HG03097 (cell line): ENCODE measurements at regions not wholly inside any gene's neighbourhood (a gene's known extent, or its start where the extent isn't known, plus 50 kb on each side); places are given as distances from the start of the nearest gene placed in this dataset.
"Not testable (repeated sequence)": the region's sequence is repeated elsewhere in the genome, so short reads cannot be mapped to it uniquely, and the experiment has no call there.

ENCODE experiments used
- ATAC-seq: cut with Tn5 transposase; IDR thresholded peaks from one replicate; pipeline ENCODE4 v1.9.1; 2021; ENCODE audit not compliant: unreplicated experiment, low FRiP score

GRCh38 chr21:31418377-31419001 is 74.4 kb upstream of the TIAM1 start:
- no peak for ATAC-seq

DNA sequence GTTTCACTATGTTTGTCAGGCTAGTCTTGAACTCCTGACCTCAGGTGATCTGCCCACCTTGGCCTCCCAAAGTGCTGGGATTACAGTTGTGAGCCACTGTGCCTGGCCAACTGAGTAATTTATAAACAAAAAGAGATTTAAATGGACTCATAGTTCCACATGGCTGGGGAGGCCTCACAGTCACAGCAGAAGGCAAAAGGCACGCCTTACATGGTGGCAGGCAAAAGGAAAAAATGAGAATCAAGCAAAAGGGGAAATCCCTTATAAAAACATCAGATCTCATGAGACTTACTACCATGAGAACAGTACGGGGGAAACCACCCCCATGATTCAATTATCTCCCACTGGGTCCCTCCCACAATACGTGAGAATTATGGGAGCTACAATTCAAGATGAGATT is 73.2 kb upstream of the TIAM1 start:
- ATAC-seq, result not testable (repeated sequence)

DNA sequence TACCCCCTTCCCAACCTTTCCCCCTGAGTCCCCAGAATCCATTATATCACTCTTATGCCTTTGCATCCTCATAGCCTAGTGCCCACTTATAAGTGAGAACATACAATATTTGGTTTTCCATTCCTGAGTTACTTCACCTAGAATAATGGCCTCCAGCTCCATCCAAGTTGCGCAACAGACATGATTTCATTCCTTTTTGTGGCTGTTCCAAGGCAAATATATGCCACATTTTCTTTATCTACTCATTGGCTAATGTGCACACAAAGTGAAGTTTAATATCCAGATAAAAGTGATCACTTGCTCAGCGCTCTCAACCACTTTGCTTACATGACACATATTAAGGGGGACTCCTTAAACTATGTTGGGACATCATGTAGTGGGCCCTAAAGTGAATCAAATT is 72.4 kb upstream of the TIAM1 start:
- no peak for ATAC-seq

DNA sequence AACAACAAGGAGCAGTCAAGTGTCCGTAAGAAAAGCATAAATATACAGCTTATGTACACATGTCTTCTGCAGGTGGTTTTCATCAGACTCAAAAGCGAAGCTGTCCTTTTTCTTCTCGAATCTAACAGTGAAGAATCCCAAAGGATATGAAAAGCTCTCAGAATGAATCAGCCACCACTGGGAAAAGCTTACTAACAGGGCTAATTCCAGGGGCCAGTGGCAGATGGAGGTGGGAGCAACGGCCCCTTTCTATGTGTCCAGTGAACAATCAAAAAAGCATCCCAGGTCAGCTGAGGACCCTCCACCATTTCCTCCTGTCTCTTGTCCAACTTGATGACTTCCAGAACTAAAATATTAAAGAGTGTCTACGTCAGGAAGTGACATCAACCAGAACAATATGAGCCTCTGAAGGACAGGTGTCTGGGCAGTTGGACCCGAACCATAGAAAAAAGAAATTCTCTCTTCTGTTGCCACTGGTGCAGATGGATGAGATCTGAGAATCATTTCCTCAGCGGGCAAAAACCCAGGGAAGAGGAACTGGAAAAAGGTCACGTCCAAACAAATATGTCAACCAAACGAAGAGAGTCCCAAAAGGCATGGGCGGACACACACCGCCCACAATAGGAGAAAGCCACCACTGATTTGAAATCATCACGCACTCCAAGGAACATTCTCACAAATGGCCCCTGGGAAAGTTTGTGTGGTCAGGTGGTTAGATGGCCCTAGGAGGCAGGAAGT is 70.4 kb upstream of the TIAM1 start:
- no peak for ATAC-seq

DNA sequence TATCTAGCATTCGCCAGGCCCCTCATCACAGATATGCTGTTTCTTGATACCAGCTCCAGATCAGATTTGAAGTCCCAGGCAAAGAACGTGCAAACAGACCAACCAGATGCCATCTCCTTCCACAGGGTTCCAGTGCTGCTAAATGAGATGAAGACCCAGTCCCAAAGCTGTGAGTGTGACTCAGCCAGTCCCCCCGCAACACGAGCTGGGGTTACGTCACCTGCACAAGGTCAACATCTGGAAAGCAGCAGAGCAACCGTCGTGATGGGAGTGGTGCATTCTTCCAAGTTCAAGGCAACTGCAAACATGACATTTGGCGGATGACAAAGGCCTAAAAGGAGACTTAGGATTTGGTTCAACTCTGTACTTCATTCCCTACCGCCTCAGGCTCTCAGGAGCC is 69.6 kb upstream of the TIAM1 start:
- ATAC-seq, result no peak

GRCh38 chr21:31410499-31411131 is 66.6 kb upstream of the TIAM1 start:
- ATAC-seq, result no peak

DNA sequence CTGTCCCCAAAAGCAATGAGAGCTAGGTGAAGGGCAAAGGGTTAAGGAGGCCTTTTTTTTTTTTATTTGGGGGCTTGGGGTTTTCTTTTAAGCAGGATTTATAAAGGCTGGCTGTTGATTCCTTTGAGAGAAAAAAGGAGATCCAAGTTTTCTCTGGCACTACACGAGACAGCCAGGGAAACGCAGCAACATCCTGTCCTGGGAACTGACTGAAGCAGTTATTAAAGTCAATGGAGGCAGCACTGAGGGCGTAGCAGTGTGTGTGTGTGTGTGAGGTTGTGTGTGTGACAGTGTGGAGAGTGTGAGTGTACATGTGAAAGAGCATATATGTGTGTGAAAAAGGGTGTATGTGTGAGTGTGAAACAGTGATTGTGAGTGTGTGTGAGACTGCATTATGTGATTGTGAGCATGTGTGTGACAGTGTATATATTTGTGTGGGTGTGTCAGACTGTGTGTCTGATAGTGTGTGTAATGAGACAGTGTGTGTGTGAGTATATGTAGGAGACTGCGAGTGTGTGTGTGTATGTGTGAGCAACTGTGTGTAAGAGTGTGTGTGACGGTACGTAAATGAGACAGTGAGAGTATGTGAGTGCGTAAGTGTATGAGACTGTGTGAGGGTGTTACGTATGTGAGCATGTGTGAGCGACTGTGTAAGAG is 65.9 kb upstream of the TIAM1 start:
- ATAC-seq, result no peak

DNA sequence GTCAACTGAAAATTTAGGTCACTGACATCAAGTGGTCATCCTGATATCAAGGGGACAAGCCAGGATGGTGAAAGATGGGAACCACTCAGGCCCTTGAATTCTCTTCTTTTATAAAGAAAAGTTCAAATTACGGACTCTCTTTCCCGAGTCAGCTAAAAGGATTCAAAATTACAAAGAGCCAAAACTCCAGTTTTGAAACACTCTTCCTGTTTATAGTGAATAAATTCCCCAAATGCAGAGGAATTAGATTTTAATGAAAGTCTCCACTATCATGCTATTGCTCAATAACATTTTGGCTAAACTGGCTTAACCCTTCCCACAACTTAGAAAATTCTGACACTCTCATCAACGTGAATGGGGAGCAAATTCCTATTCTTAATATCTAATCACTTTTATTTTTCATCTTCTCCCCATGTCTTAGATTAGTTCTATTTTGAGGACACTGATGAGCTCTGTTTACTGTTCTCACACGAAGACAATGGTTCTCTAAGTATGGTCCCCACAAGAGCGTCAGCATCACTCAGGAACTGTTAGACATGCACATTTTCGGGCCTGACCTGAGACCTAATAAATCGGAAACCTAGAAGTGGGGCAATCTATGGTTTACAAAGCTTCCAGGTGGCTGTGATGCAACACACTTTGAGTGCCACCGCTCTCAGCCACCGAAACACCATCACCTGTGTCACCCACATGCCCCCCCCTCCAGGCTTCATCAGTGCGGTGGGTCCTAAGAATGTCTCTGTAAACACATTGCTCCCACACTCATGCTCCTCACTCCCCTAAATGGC is 64.4 kb upstream of the TIAM1 start:
- ATAC-seq, result no peak

- no peak for ATAC-seq
Observed at GRCh38 chr21:31406510-31406909, 62.4 kb upstream of the TIAM1 start.

DNA sequence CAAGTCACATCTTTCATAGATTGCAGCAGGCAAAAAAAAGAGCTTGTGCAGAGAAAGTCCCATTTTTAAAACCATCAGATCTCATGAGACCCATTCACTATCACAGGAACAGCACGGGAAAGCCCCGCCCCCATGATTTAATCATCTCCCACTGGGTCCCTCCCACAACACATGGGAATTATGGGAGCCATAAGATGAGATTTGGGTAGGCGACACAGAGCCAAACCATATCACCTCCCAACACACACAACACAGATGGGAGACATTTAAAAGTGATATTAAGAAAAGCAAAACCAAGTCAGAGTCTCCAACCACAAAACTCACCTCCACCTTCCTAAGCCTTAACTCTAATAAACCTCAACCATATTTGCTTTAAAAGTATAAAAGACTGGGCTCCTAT is 61.5 kb upstream of the TIAM1 start:
- ATAC-seq, result no peak

GRCh38 chr21:31403596-31404333 is 59.7 kb upstream of the TIAM1 start:
- ATAC-seq, result no peak

DNA sequence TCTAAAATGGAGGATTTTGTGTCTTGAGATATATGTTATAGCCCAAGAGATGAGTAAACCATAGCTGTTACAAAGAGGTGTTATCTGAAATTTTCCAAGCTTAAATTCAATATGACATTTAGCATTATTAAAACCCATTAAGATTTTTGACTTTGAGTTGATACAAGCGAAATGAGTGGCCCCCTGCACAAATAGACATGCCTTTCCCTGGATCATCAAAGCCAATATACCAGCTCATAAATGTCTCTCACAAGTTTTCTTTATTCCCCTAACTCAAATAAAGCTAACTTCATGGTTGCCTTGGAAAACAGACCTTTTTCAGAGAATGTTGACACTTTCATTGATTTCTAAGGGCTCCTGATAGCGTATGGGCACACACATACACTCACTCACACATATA is 55.5 kb upstream of the TIAM1 start:
- ATAC-seq, result no peak

DNA sequence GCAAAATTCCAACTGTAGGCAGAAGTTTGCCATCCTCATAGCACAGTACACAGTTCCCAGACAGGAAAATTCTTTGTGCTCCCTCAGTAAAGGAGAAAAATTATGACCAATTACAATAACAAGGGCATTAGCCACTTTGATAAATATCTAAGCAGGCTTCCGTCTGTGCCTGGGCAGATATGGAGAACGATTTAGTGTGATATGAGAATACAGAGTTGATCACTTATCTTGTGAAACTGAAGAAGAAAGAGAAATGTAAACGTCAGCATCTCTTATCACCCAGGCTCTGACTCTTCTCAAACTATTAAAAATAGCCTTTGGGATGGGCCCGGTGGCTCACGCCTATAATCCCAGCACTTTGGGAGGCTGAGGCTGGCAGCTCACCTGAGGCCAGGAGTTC is 54.5 kb upstream of the TIAM1 start:
- ATAC-seq, result no peak

- no peak for ATAC-seq
Observed at GRCh38 chr21:31397939-31398338, 53.9 kb upstream of the TIAM1 start.

DNA sequence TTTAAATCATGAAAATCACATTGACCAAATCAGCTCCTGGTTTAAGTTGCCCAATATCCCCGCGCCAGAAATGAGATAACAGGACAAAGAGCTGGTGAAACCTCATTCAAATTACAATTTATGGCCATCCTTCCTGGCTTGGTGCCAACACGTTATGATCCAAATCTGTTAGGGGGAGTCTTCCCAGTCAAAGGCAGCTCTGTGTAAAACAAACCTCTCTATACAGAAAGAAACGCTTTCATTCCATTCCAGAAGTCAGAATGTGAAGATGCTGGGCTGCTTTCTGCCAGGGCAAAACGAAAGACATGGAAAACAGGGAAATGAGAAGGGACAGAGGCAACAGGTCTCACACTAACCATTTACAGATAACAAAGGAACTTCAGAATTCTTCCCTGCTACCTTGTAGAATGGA is 53.5 kb upstream of the TIAM1 start:
- ATAC-seq, result no peak

GRCh38 chr21:31397030-31397429 is 53.0 kb upstream of the TIAM1 start:
- no peak for ATAC-seq

GRCh38 chr21:31396399-31396798 is 52.3 kb upstream of the TIAM1 start:
- ATAC-seq, result no peak

DNA sequence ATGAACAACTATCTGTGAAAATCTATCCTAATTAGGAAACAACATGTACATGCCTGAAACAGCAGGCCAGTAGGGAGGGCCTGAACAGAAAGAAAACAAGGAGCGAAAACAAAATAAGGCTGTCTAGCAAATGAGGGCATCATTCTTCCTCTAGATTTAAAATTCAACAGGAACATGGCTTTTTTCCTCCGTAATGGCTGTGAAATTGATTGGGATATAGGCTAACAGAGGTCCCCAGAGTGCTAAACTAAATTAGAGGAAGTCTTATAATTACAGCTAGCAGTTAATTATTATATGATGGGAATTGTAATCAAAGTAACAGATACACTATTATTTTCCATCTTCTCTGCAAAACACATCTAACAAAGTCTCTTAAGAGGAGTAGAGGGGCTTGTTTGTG is 51.7 kb upstream of the TIAM1 start:
- ATAC-seq, result no peak

GRCh38 chr21:31395268-31395667 is 51.2 kb upstream of the TIAM1 start:
- no peak for ATAC-seq

DNA sequence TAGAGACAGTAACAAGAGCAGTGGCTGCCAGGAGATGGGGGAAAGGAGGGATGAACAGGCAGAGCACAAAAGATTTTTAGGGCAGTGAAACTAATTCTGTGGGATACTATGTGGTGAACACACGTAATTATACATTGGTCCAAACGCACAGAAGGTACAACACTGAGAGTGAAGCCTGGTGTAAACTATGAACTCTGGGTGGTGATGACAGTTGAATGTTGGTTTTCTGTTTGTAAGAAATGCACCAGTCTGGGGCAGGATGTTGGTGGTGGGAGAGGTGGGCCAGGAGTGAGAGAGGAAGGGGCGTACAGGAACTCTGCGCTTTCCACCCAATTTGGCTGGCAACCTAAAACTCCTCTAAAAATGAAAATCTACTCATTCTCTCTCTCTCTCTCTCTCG is 50.2 kb upstream of the TIAM1 start:
- no peak for ATAC-seq
